HG02938 (cell line): ENCODE measurements at regions not wholly inside any gene's neighbourhood (a gene's known extent, or its start where the extent isn't known, plus 50 kb on each side); places are given as distances from the start of the nearest gene placed in this dataset.
"Not testable (repeated sequence)": the region's sequence is repeated elsewhere in the genome, so short reads cannot be mapped to it uniquely, and the experiment has no call there.

Experiments
- ATAC-seq: cut with Tn5 transposase; IDR thresholded peaks from one replicate; pipeline ENCODE4 v1.9.1; 2021; ENCODE audit warnings: mild to moderate bottlenecking, moderate library complexity; ENCODE audit not compliant: unreplicated experiment

GRCh38 chr5:62077823-62078550 lies 228.0 kb upstream of the KIF2A start:
- ATAC-seq, result no peak

- ATAC-seq, result no peak
Measured at GRCh38 chr5:62082370-62082801, 223.6 kb upstream of the KIF2A start.

- ATAC-seq, result no peak
Measured at GRCh38 chr5:62083247-62083646, 222.8 kb upstream of the KIF2A start.

GRCh38 chr5:62083661-62084060 lies 222.3 kb upstream of the KIF2A start:
- ATAC-seq, result no peak

GRCh38 chr5:62084391-62084790 lies 221.6 kb upstream of the KIF2A start:
- no peak for ATAC-seq

GRCh38 chr5:62090953-62091352 lies 215.1 kb upstream of the KIF2A start:
- no peak for ATAC-seq

- no peak for ATAC-seq
Measured at GRCh38 chr5:62093411-62093810, 212.6 kb upstream of the KIF2A start.

GRCh38 chr5:62093976-62094375 lies 212.0 kb upstream of the KIF2A start:
- no peak for ATAC-seq

- ATAC-seq, result no peak
Measured at GRCh38 chr5:62097361-62097760, 208.6 kb upstream of the KIF2A start.

GRCh38 chr5:62100201-62100600 lies 205.8 kb upstream of the KIF2A start:
- ATAC-seq, result no peak

- not testable (repeated sequence) for ATAC-seq
Measured at GRCh38 chr5:62103863-62104262, 202.1 kb upstream of the KIF2A start.

- ATAC-seq, result no peak
Measured at GRCh38 chr5:62111428-62111827, 194.6 kb upstream of the KIF2A start.

- ATAC-seq, result no peak
Measured at GRCh38 chr5:62112689-62113228, 193.2 kb upstream of the KIF2A start.

- no peak for ATAC-seq
Measured at GRCh38 chr5:62115014-62115413, 191.0 kb upstream of the KIF2A start.

GRCh38 chr5:62124266-62124665 lies 181.7 kb upstream of the KIF2A start:
- ATAC-seq, result no peak

GRCh38 chr5:62126090-62126489 lies 179.9 kb upstream of the KIF2A start:
- ATAC-seq, result no peak

- no peak for ATAC-seq
Measured at GRCh38 chr5:62127098-62127736, 178.8 kb upstream of the KIF2A start.

GRCh38 chr5:62130107-62130506 lies 175.9 kb upstream of the KIF2A start:
- no peak for ATAC-seq

GRCh38 chr5:62132276-62132675 lies 173.7 kb upstream of the KIF2A start:
- no peak for ATAC-seq

GRCh38 chr5:62133426-62133825 lies 172.6 kb upstream of the KIF2A start:
- ATAC-seq, result no peak

GRCh38 chr5:62134811-62135210 lies 171.2 kb upstream of the KIF2A start:
- ATAC-seq, result no peak

- ATAC-seq, result no peak
Measured at GRCh38 chr5:62137628-62138027, 168.4 kb upstream of the KIF2A start.
